ENCODE measurements at regions not wholly inside any gene's neighbourhood (a gene's known extent, or its start where the extent isn't known, plus 50 kb on each side); places are given as distances from the start of the nearest gene placed in this dataset.

- no peak for DNase-seq
Measured at GRCh38 chr2:145110668-145111356, 590.9 kb upstream of the ZEB2 start.

- no peak for DNase-seq
Measured at GRCh38 chr2:145108959-145109710, 589.2 kb upstream of the ZEB2 start.

- DNase-seq = no peak
Measured at GRCh38 chr2:145108361-145108778, 588.5 kb upstream of the ZEB2 start.

GRCh38 chr2:145106293-145106692 is 586.4 kb upstream of the ZEB2 start:
- no peak for DNase-seq

- no peak for DNase-seq
Measured at GRCh38 chr2:145102706-145103105, 582.8 kb upstream of the ZEB2 start.

- DNase-seq = no peak
Measured at GRCh38 chr2:145100301-145100700, 580.4 kb upstream of the ZEB2 start.

GRCh38 chr2:145096582-145096981 is 576.7 kb upstream of the ZEB2 start:
- DNase-seq = no peak

- no peak for DNase-seq
Measured at GRCh38 chr2:145095641-145096435, 575.9 kb upstream of the ZEB2 start.

- no peak for DNase-seq
Measured at GRCh38 chr2:145094370-145094769, 574.5 kb upstream of the ZEB2 start.

GRCh38 chr2:145091967-145092366 is 572.0 kb upstream of the ZEB2 start:
- no peak for DNase-seq

- DNase-seq = no peak
Measured at GRCh38 chr2:145090841-145091761, 571.2 kb upstream of the ZEB2 start.

- DNase-seq = no peak
Measured at GRCh38 chr2:145088756-145089155, 568.8 kb upstream of the ZEB2 start.

GRCh38 chr2:145086910-145087309 is 567.0 kb upstream of the ZEB2 start:
- DNase-seq = no peak

GRCh38 chr2:145085612-145086011 is 565.7 kb upstream of the ZEB2 start:
- no peak for DNase-seq

GRCh38 chr2:145080426-145080825 is 560.5 kb upstream of the ZEB2 start:
- no peak for DNase-seq

- DNase-seq = no peak
Measured at GRCh38 chr2:145079641-145080040, 559.7 kb upstream of the ZEB2 start.

- no peak for DNase-seq
Measured at GRCh38 chr2:145078923-145079322, 559.0 kb upstream of the ZEB2 start.

- no peak for DNase-seq
Measured at GRCh38 chr2:145076085-145076484, 556.2 kb upstream of the ZEB2 start.

- DNase-seq = no peak
Measured at GRCh38 chr2:145075454-145076062, 555.6 kb upstream of the ZEB2 start.

- DNase-seq = no peak
Measured at GRCh38 chr2:145070703-145071102, 550.8 kb upstream of the ZEB2 start.

- no peak for DNase-seq
Measured at GRCh38 chr2:145068509-145068908, 548.6 kb upstream of the ZEB2 start.

- no peak for DNase-seq
Measured at GRCh38 chr2:145067549-145068030, 547.7 kb upstream of the ZEB2 start.
